DMS 273 (cell line): ENCODE measurements at regions not wholly inside any gene's neighbourhood (a gene's known extent, or its start where the extent isn't known, plus 50 kb on each side); places are given as distances from the start of the nearest gene placed in this dataset.
"Not testable (repeated sequence)": the region's sequence is repeated elsewhere in the genome, so short reads cannot be mapped to it uniquely, and the experiment has no call there.

Source experiments
- DNase-seq: peaks from one replicate; lab custom pipeline; 2025; ENCODE audit not compliant: unreplicated experiment; lab: John Stamatoyannopoulos, UW

DNA sequence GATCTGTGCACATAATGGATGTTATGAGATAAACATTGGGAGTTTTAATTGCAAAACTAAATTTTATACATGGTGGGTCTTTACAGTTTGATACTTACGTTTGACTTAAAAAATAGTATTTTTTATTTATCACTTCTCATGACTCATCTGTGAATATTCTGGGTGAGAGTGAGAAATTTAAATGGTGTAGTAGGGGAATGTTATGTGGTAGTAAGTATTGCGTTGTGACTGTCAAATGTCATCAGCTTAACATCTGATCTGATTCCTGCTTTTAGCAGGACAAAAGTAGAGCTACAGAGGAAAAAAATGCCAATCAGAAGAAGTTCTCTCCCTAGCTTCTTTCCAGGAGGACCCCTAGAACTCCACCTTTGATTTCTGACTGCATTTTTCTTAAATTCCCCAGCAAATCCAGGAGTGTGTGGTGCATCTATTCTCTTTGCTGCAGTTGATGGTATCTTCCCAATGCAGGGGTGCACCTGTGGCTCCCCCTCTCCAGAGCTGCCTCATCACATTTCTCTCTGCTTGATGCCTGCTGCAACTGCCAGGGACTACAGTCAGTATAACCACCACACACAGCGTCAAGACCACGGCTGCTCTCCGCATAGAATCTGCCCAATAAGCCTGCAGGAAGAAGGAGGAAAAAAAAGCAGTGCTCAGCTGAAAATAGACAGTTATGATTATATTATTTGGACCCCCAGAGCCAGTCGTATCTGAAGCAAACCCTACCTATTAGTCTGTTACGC lies 151.3 kb upstream of the THUMPD2 start:
- no peak for DNase-seq

- no peak for DNase-seq
These were observed 150.5 kb upstream of the THUMPD2 start for GRCh38 chr2:39929531-39929930.

- DNase-seq: no peak
These were observed 146.3 kb upstream of the THUMPD2 start for GRCh38 chr2:39925312-39925711.

DNA sequence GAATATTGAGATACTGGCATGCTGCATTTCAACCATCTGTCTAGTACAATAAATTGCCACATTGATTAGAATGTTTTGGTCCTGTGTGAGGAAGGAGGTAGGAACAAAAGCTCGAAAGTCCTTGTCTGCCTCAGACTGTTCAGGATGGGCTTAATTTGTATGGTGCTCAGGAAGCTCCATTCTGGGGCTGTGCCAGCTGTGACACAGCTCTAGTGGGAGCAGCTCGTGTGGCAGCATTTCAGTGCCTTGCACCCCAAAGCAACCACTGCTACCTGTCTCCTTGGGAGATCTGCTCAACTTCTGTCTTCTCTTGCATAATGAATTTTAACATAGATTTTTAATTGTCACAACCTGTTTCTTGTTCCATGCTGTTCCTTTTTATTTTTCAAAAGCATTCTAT lies 144.4 kb upstream of the THUMPD2 start:
- DNase-seq: no peak

DNA sequence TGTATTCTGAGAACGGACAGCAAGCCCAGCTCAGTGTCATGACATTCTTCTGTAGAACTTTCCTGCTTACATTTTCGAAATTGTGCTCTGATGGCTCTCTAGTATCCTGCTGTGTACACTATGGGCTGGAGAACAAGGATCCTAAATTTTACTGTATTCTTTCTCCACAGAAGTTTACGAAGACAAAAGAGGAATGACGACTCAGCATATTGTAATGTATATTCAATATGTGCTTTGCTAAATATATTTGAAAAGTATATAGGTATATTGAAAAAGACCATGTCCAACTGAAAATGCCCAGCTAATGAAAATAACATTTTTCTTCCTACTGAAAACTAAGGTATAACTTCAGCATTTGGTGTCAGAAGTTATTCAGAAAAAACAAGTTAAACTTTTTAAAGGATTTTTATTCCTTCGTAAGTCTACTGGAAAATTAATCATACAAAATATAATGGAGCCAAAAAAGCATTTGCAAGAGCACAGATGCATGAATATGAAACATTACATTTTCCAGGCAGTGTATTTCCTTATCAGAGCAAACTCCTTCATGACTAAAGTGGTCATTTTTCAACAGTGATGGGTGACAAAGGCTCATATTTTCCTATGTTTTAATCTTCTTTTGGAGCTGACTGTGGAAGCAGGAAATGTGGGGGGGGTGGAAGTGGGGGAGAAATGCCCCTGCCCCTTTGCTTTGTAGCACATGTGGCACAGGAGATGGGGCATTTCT lies 143.8 kb upstream of the THUMPD2 start:
- DNase-seq: no peak

DNA sequence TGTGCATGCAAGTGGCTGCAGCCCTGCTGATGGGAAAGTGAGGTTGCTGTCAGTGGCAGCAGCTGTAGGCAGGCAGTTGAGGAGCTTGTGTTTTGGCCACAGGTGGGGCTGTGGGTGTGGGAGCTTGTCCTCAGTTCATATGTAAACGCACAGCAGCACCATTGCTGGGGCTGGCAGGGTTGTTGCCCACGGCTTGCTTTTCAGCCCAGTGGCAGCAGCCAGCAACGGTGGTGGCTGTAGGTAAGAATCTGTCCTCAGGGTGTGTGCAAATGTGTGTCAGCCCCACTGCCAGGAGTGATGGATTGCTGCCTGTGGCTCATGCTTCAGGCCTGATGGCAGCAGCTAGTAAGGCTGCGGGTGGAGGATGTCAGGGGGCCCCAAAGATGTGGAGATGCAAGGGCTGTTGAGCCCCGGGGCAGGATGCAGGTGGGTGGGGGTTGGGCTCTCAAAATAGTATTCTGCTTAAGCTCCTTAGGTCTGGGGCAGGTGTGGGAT lies 141.3 kb upstream of the THUMPD2 start:
- no peak for DNase-seq

- no peak for DNase-seq
These were observed 140.7 kb upstream of the THUMPD2 start for GRCh38 chr2:39919511-39920306.

DNA sequence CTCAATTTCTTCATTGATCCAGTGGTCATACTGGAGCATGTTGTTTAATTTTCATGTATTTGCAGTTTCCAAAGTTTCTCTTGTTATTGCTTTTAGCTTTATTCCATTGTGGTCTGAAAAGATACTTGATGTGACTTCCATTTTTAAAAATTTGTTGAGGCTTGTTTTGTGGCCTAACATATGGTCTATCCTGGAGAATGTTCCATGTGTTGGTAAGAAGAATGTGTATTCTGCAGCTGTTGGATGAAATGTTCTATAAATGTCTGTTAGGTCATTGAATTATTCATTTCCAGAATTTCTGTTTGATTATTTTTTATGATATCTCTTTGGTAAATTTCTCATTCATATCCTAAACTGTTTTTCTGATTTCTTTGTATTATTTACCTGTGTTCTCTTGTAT lies 139.8 kb upstream of the THUMPD2 start:
- no peak for DNase-seq

GRCh38 chr2:39917371-39917770 lies 138.3 kb upstream of the THUMPD2 start:
- DNase-seq: not testable (repeated sequence)

- DNase-seq: no peak
These were observed 135.9 kb upstream of the THUMPD2 start for GRCh38 chr2:39914949-39915348.

DNA sequence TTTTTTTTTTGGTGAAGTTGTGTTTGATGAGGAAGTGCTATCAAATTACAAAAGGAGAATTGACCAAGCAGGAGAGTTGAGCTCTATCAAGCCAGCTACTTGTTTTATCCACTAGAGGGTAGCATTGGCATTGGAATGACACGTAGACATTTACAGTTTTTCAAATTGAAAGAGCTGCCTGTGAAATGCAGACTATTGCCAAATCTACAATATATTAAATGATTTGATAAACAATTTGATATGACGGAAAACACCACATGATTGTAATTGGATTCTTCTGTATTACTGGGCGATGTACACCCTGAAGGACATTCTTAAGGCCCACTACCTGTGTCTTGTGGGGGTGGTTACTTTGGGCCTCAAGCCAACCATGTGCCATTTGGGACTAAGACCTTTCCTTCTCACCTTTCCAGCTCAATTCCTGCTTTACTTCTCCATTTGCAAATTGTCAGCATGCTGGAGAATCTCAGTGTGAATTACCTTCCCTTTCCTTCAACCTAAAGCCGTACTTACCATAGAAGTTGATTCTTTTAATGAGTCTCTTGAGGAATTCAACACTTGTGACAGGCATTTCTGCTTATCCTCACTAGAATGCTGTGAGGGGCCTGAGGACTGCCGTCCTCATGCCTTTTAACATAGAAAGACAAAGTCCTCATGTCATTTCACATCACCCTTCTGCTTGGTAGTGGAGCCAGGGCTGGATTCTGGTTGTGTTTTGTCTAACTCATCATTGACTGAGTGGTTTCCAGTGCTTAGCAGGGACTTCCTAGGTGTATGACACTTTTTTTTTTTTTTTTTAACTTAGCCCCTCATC lies 134.8 kb upstream of the THUMPD2 start:
- DNase-seq: peak; percentile 81

GRCh38 chr2:39902103-39902502 lies 123.0 kb upstream of the THUMPD2 start:
- no peak for DNase-seq

GRCh38 chr2:39898934-39899333 lies 119.9 kb upstream of the THUMPD2 start:
- no peak for DNase-seq

- no peak for DNase-seq
These were observed 118.2 kb upstream of the THUMPD2 start for GRCh38 chr2:39897273-39897672.

- no peak for DNase-seq
These were observed 115.0 kb upstream of the THUMPD2 start for GRCh38 chr2:39894082-39894481.

GRCh38 chr2:39893616-39894015 lies 114.6 kb upstream of the THUMPD2 start:
- DNase-seq: no peak

GRCh38 chr2:39881948-39882347 lies 102.9 kb upstream of the THUMPD2 start:
- no peak for DNase-seq

DNA sequence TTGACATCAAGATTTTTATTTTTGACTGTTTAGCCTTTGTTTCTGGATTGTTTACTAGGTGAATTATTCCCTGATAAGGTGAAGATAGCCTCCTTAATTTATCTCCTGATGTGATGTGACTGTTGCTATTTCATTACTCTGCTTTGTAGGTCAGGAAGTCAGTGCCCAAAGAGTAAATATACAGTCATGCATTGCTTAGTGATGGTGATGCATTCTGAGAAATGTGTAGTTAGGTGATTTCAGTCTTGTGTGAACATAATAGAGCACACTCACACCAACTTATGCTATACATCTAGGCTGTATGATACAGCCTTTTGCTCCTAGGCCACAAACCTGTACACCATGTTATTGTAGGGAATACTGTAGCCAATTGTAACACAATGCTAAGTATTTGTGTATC lies 102.4 kb upstream of the THUMPD2 start:
- no peak for DNase-seq

GRCh38 chr2:39879001-39879400 lies 99.9 kb upstream of the THUMPD2 start:
- not testable (repeated sequence) for DNase-seq

- no peak for DNase-seq
These were observed 96.8 kb upstream of the THUMPD2 start for GRCh38 chr2:39875914-39876267.
